Ovary (tissue), 3 donors: ENCODE measurements at regions not wholly inside any gene's neighbourhood (a gene's known extent, or its start where the extent isn't known, plus 50 kb on each side); places are given as distances from the start of the nearest gene placed in this dataset.

Source experiments
- CTCF ChIP-seq, 3 donors: fragments of 450-650 bp in 2 of 3; fragments of 200-600 bp in 1 of 3; IDR thresholded peaks; one replicate each; pipeline versions ENCODE4 v1.5.1 to v1.8.0; 2016 to 2022; ENCODE audit warnings: antibody characterized with exemption in 3 of 3, mild to moderate bottlenecking in 1 of 3
- EP300 ChIP-seq: sonication (generic); formaldehyde crosslinking; IDR thresholded peaks from one replicate; pipeline ENCODE4 v1.6.1; 2017; ENCODE audit warnings: antibody characterized with exemption
- POLR2A ChIP-seq: fragments of 450-650 bp; IDR thresholded peaks from one replicate; pipeline ENCODE4 v1.6.1; 2017; ENCODE audit warnings: antibody characterized with exemption, mild to moderate bottlenecking, moderate library complexity
- donor health status: DM: no; HTN: no; CAD: no.

- TF ChIP-seq CTCF (IDR thresholded peaks at IDR 0.05) (no peak), POLR2A (no peak), EP300 (no peak)
Measured at GRCh38 chr12:107344035-107344808, 250.9 kb upstream of the CRY1 start.
